ENCODE measurements at regions not wholly inside any gene's neighbourhood (a gene's known extent, or its start where the extent isn't known, plus 50 kb on each side); places are given as distances from the start of the nearest gene placed in this dataset.

- no peaks in the 10 kb centered on the region for H3K27me3 ChIP-seq
- H3K9me3 ChIP-seq: no peaks in the 10 kb centered on the region
- H3K27ac ChIP-seq: no peak overlapping the region
- no peak overlapping the region for H3K4me2 ChIP-seq
- no peak overlapping the region for H3K9ac ChIP-seq
- no peaks in the 10 kb centered on the region for H3K36me3 ChIP-seq
- H4K20me1 ChIP-seq: no peaks in the 10 kb centered on the region
- TF ChIP-seq Cebpa-rat (IDR thresholded peaks at IDR 0.05): no peak
- H3K4me1 ChIP-seq: no peaks in the 10 kb centered on the region
- H3K4me3 ChIP-seq: no peak overlapping the region
Measured at GRCh38 chr4:45345558-45345957, 619.2 kb upstream of the GNPDA2 start.

GRCh38 chr4:45331802-45332201, 605.4 kb upstream of the GNPDA2 start:
- H3K27me3 ChIP-seq: no peaks in the 10 kb centered on the region
- no peaks in the 10 kb centered on the region for H3K4me1 ChIP-seq
- no peaks in the 10 kb centered on the region for H4K20me1 ChIP-seq
- H3K4me2 ChIP-seq: no peak overlapping the region
- H3K36me3 ChIP-seq: no peaks in the 10 kb centered on the region
- TF ChIP-seq Cebpa-rat (IDR thresholded peaks at IDR 0.05): no peak
- no peak overlapping the region for H3K4me3 ChIP-seq
- H3K27ac ChIP-seq: no peak overlapping the region
- no peak overlapping the region for H3K9ac ChIP-seq
- H3K9me3 ChIP-seq: no peaks in the 10 kb centered on the region

GRCh38 chr4:45327544-45327943, 601.2 kb upstream of the GNPDA2 start:
- H3K9me3 ChIP-seq: no peaks in the 10 kb centered on the region
- no peak overlapping the region for H3K4me2 ChIP-seq
- H3K4me1 ChIP-seq: no peaks in the 10 kb centered on the region
- TF ChIP-seq Cebpa-rat (IDR thresholded peaks at IDR 0.05): no peak
- no peaks in the 10 kb centered on the region for H3K27me3 ChIP-seq
- no peak overlapping the region for H3K27ac ChIP-seq
- no peak overlapping the region for H3K4me3 ChIP-seq
- H4K20me1 ChIP-seq: no peaks in the 10 kb centered on the region
- no peak overlapping the region for H3K9ac ChIP-seq
- no peaks in the 10 kb centered on the region for H3K36me3 ChIP-seq

GRCh38 chr4:45324455-45325417, 598.4 kb upstream of the GNPDA2 start:
- Histone ChIP-seq H3K4me1 (no peaks in the 10 kb centered on the region), H3K27ac (no peak overlapping the region), H3K36me3 (no peaks in the 10 kb centered on the region), H3K4me2 (no peak overlapping the region), H4K20me1 (no peaks in the 10 kb centered on the region), H3K27me3 (no peaks in the 10 kb centered on the region), H3K4me3 (no peak overlapping the region), H3K9me3 (no peaks in the 10 kb centered on the region), H3K9ac (no peak overlapping the region)
- no peak for TF ChIP-seq Cebpa-rat (IDR thresholded peaks at IDR 0.05)

- no peaks in the 10 kb centered on the region for H3K27me3 ChIP-seq
- no peak overlapping the region for H3K27ac ChIP-seq
- no peaks in the 10 kb centered on the region for H4K20me1 ChIP-seq
- no peaks in the 10 kb centered on the region for H3K4me1 ChIP-seq
- H3K9me3 ChIP-seq: no peaks in the 10 kb centered on the region
- H3K36me3 ChIP-seq: no peaks in the 10 kb centered on the region
- no peak overlapping the region for H3K4me2 ChIP-seq
- H3K4me3 ChIP-seq: no peak overlapping the region
- no peak for TF ChIP-seq Cebpa-rat (IDR thresholded peaks at IDR 0.05)
- H3K9ac ChIP-seq: no peak overlapping the region
Measured at GRCh38 chr4:45323453-45324058, 597.2 kb upstream of the GNPDA2 start.

DNA sequence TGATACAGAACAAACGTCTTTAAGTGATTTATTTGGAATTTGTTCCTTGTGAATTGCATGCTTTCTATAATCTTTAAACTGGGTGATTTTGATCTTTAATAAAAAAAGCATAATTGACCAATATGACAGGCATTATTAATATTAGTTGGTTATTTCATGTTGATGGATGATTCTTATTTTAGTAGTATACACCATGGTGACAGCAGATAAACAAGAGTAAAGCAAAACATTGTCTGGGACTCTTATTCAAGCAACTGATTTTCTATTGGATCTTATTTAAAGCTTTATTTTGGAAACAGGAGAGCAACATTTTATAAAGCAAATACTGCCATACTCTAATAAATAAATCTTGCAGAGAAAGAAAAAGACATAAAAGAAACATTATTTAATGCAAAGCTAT, 591.4 kb upstream of the GNPDA2 start:
- Histone ChIP-seq H3K27ac (no peak overlapping the region), H3K36me3 (no peaks in the 10 kb centered on the region), H3K27me3 (no peaks in the 10 kb centered on the region), H3K4me1 (no peaks in the 10 kb centered on the region), H3K4me2 (no peak overlapping the region), H3K9me3 (no peaks in the 10 kb centered on the region), H3K9ac (no peak overlapping the region), H4K20me1 (no peaks in the 10 kb centered on the region), H3K4me3 (no peak overlapping the region)
- TF ChIP-seq Cebpa-rat (IDR thresholded peaks at IDR 0.05): no peak

GRCh38 chr4:45317276-45317675, 590.9 kb upstream of the GNPDA2 start:
- Histone ChIP-seq H4K20me1 (no peaks in the 10 kb centered on the region), H3K9ac (no peak overlapping the region), H3K4me1 (no peaks in the 10 kb centered on the region), H3K36me3 (no peaks in the 10 kb centered on the region), H3K4me2 (no peak overlapping the region), H3K27ac (no peak overlapping the region), H3K27me3 (no peaks in the 10 kb centered on the region), H3K4me3 (no peak overlapping the region), H3K9me3 (no peaks in the 10 kb centered on the region)
- no peak for TF ChIP-seq Cebpa-rat (IDR thresholded peaks at IDR 0.05)

DNA sequence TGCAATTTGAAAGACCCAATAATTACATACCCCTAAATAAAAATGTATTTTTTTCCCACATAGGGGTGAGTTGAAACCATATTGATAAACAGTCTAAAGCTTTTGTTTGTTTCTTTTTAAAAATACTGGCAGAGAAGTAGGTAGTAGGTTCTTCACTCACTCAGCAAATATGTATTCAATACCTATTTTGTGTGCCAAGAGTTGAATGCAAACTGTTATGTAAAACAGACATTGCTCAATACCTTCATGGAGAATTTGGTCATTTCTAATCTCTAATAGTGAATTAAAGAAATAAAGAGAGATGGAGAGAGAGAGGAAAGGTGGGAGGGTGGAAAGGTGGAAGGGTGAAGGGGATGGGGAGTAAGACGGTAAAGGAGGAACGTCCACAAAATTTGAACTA, 589.9 kb upstream of the GNPDA2 start:
- Histone ChIP-seq H3K4me1 (no peaks in the 10 kb centered on the region), H3K9ac (no peak overlapping the region), H3K4me2 (no peak overlapping the region), H3K4me3 (no peak overlapping the region), H3K27me3 (no peaks in the 10 kb centered on the region), H3K27ac (no peak overlapping the region), H3K9me3 (no peaks in the 10 kb centered on the region), H4K20me1 (no peaks in the 10 kb centered on the region), H3K36me3 (no peaks in the 10 kb centered on the region)
- no peak for TF ChIP-seq Cebpa-rat (IDR thresholded peaks at IDR 0.05)

GRCh38 chr4:45302828-45303227, 576.5 kb upstream of the GNPDA2 start:
- TF ChIP-seq Cebpa-rat (IDR thresholded peaks at IDR 0.05): no peak
- H3K9ac ChIP-seq: no peak overlapping the region
- no peaks in the 10 kb centered on the region for H3K27me3 ChIP-seq
- H3K9me3 ChIP-seq: no peaks in the 10 kb centered on the region
- no peaks in the 10 kb centered on the region for H4K20me1 ChIP-seq
- H3K4me2 ChIP-seq: no peak overlapping the region
- H3K27ac ChIP-seq: no peak overlapping the region
- no peak overlapping the region for H3K4me3 ChIP-seq
- no peaks in the 10 kb centered on the region for H3K36me3 ChIP-seq
- H3K4me1 ChIP-seq: no peaks in the 10 kb centered on the region

DNA sequence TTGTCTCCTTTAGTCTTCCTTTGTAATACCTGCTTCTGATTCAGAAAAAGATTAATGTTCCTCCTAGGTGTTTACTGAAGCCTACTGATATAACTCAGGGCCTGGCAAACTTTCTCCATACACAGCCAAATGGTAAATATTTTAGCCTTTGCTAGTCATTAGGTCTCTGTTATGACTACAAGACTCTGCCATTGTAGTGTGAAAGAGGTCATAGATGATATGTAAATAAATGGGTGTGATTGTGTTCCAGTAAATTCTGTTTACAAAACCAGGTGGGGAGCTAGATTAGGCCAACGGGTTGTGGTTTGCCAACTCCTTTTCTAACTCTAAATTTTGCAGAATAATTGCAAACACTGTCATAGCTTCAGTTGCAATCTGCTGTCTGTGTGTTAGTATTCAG, 568.1 kb upstream of the GNPDA2 start:
- H3K27ac ChIP-seq: no peak overlapping the region
- no peaks in the 10 kb centered on the region for H4K20me1 ChIP-seq
- no peaks in the 10 kb centered on the region for H3K4me1 ChIP-seq
- H3K9me3 ChIP-seq: no peaks in the 10 kb centered on the region
- no peak for TF ChIP-seq Cebpa-rat (IDR thresholded peaks at IDR 0.05)
- H3K4me3 ChIP-seq: no peak overlapping the region
- no peak overlapping the region for H3K4me2 ChIP-seq
- no peak overlapping the region for H3K9ac ChIP-seq
- no peaks in the 10 kb centered on the region for H3K27me3 ChIP-seq
- no peaks in the 10 kb centered on the region for H3K36me3 ChIP-seq
